SK-N-SH (cell line): ENCODE measurements at regions not wholly inside any gene's neighbourhood (a gene's known extent, or its start where the extent isn't known, plus 50 kb on each side); places are given as distances from the start of the nearest gene placed in this dataset.

Source experiments
- CTCF ChIA-PET: fragments of 300-600, 350-600 bp; formaldehyde crosslinking; extraction: SDS; loops from one replicate; lab custom pipeline; 2021; lab: Yijun Ruan, JAX
- POLR2A ChIA-PET: fragments of 350-600 bp; sonication (Branson Sonifier 250); formaldehyde crosslinking; extraction: SDS; loops from one replicate; lab custom pipeline; 2020; ENCODE audit warnings: antibody characterized with exemption, inconsistent platforms; lab: Yijun Ruan, JAX
- DNase-seq: peaks from one replicate; pipeline ENCODE4 v3.0.0; 2012
- H2AFZ ChIP-seq: fragments of 200-600 bp; sonication (generic); 2 replicates; pipeline ENCODE4 v1.8.1; 2016; ENCODE audit warnings: antibody characterized with exemption, mild to moderate bottlenecking, low read depth
- H3F3A ChIP-seq: fragments of 200-600 bp; sonication (generic); replicated peaks from 2 replicates; pipeline ENCODE3; 2016; ENCODE audit warnings: antibody characterized with exemption, mild to moderate bottlenecking; ENCODE audit not compliant: insufficient read depth
- H3K27ac ChIP-seq, 2 experiments: fragments of 200-500 bp in 1 of 2; fragments of 200-600 bp in 1 of 2; sonication (Bioruptor generic) in 1 of 2; sonication (generic), shearing (Covaris generic) in 1 of 2; 2 replicates each; pipeline versions ENCODE4 v1.5.1 to v1.6.1; 2014 to 2016; ENCODE audit warnings: low read depth in 2 of 2, inconsistent platforms in 1 of 2, low read length in 1 of 2, mild to moderate bottlenecking in 1 of 2, mixed read lengths in 1 of 2
- H3K27me3 ChIP-seq: fragments of 200-600 bp; sonication (generic), shearing (Covaris generic); 2 replicates; pipeline ENCODE4 v1.6.1; 2016; ENCODE audit warnings: mixed run types; ENCODE audit not compliant: insufficient read depth
- H3K36me3 ChIP-seq, 2 experiments: fragments of 200-500 bp in 1 of 2; fragments of 200-600 bp in 1 of 2; sonication (Bioruptor generic) in 1 of 2; sonication (generic) in 1 of 2; replicated peaks in 1 of 2; 2 replicates each; pipeline versions ENCODE3 to v1.5.1; 2014 to 2016; ENCODE audit warnings: low read length in 1 of 2, mild to moderate bottlenecking in 1 of 2; ENCODE audit not compliant: insufficient read depth in 2 of 2, control insufficient read depth in 1 of 2
- H3K4me1 ChIP-seq, 2 experiments: fragments of 200-500 bp in 1 of 2; fragments of 200-600 bp in 1 of 2; sonication (Bioruptor generic) in 1 of 2; sonication (generic), shearing (Covaris generic) in 1 of 2; 2 replicates each; pipeline versions ENCODE4 v1.5.1 to v1.6.1; 2014 to 2016; ENCODE audit warnings: low read depth in 1 of 2, low read length in 1 of 2, mixed run types in 1 of 2; ENCODE audit not compliant: insufficient read depth in 2 of 2, control insufficient read depth in 1 of 2
- H3K4me2 ChIP-seq: fragments of 200-600 bp; sonication (generic), shearing (Covaris generic); 2 replicates; pipeline ENCODE4 v1.6.1; 2017; ENCODE audit warnings: mixed run types
- H3K4me3 ChIP-seq, 2 experiments: fragments of 200-500 bp in 1 of 2; fragments of 200-600 bp in 1 of 2; sonication (Bioruptor generic) in 1 of 2; sonication (generic), shearing (Covaris generic) in 1 of 2; 2 replicates each; pipeline versions ENCODE4 v1.5.1 to v1.8.1; 2014 to 2016; ENCODE audit warnings: low read depth in 2 of 2, inconsistent platforms in 1 of 2, low read length in 1 of 2, mild to moderate bottlenecking in 1 of 2, mixed read lengths in 1 of 2, moderate library complexity in 1 of 2
- H3K79me2 ChIP-seq: fragments of 200-600 bp; sonication (generic); 2 replicates; pipeline ENCODE4 v1.8.1; 2017; ENCODE audit warnings: mild to moderate bottlenecking; ENCODE audit not compliant: insufficient read depth
- H3K9ac ChIP-seq: fragments of 200-600 bp; sonication (generic); 2 replicates; pipeline ENCODE4 v1.6.1; 2017; ENCODE audit warnings: mixed run types
- H3K9me2 ChIP-seq: fragments of 200-600 bp; sonication (generic); 2 replicates; pipeline ENCODE4 v1.6.1; 2017; ENCODE audit warnings: mixed run types
- H3K9me3 ChIP-seq: fragments of 200-600 bp; sonication (generic); 2 replicates; pipeline ENCODE4 v1.6.1; 2017; ENCODE audit warnings: mixed run types, mild to moderate bottlenecking, moderate library complexity
- H4K20me1 ChIP-seq: fragments of 200-600 bp; sonication (generic); 2 replicates; pipeline ENCODE4 v1.6.1; 2017; ENCODE audit warnings: mild to moderate bottlenecking, mixed run types; ENCODE audit not compliant: insufficient read depth
- EP300 ChIP-seq, 2 experiments: IDR thresholded peaks; 2 replicates each; pipeline versions ENCODE4 v1.4.0 to v1.6.1; 2012; ENCODE audit warnings: borderline replicate concordance in 1 of 2, low read depth in 1 of 2, low read length in 1 of 2
- FOSL2 ChIP-seq: IDR thresholded peaks from 2 replicates; pipeline ENCODE4 v1.4.0; 2012; ENCODE audit warnings: low read depth, mild to moderate bottlenecking, moderate library complexity, borderline replicate concordance
- FOXJ3 ChIP-seq: sonication (generic); formaldehyde crosslinking; IDR thresholded peaks from 2 replicates; pipeline ENCODE4 v1.5.1; 2020; ENCODE audit warnings: mild to moderate bottlenecking, missing genetic modification reagents
- FOXM1 ChIP-seq: IDR thresholded peaks from 2 replicates; pipeline ENCODE4 v1.4.0; 2012; ENCODE audit warnings: low read depth, mild to moderate bottlenecking
- GATA2 ChIP-seq: sonication (generic); formaldehyde crosslinking; IDR thresholded peaks from 2 replicates; pipeline ENCODE4 v1.5.0; 2020; ENCODE audit warnings: mild to moderate bottlenecking, missing genetic modification reagents
- IRF3 ChIP-seq: fragments of 150-350 bp; IDR thresholded peaks from 2 replicates; pipeline ENCODE4 v1.6.1; 2016; ENCODE audit warnings: mild to moderate bottlenecking, low read depth, low read length
- MAX ChIP-seq: IDR thresholded peaks from 2 replicates; pipeline ENCODE4 v1.4.0; 2012; ENCODE audit warnings: low read depth
- RFX5 ChIP-seq: IDR thresholded peaks from 2 replicates; pipeline ENCODE4 v1.6.1; 2012; ENCODE audit warnings: mild to moderate bottlenecking, improper control_type of control experiment, low read length
- SIN3A ChIP-seq: IDR thresholded peaks from 2 replicates; pipeline ENCODE4 v1.6.1; 2012; ENCODE audit warnings: low read depth, mild to moderate bottlenecking, low read length, moderate library complexity, borderline replicate concordance
- TAF1 ChIP-seq: IDR thresholded peaks from 2 replicates; pipeline ENCODE4 v1.6.1; 2012; ENCODE audit warnings: low read depth, mild to moderate bottlenecking, low read length, moderate library complexity, borderline replicate concordance
- TCF12 ChIP-seq: IDR thresholded peaks from 2 replicates; pipeline ENCODE4 v1.4.0; 2012
- USF2 ChIP-seq: fragments of 150-350 bp; IDR thresholded peaks from 2 replicates; pipeline ENCODE4 v1.6.1; 2017; ENCODE audit warnings: antibody characterized with exemption, low read length, low read depth, borderline replicate concordance
- YY1 ChIP-seq: IDR thresholded peaks from 2 replicates; pipeline ENCODE4 v1.4.0; 2012; ENCODE audit warnings: low read depth, mild to moderate bottlenecking
- WGBS: methylation state at CpG from one replicate; pipeline ENCODE4 v1.1.6; 2017; ENCODE audit warnings: low lambda C conversion rate; 5-methylcytosine and 5-hydroxymethylcytosine counted together
- TF ChIP-seq, protein P1 (sequence below): IDR thresholded peaks from 2 replicates; pipeline ENCODE4; 2012
- TF ChIP-seq, protein P2 (sequence below): IDR thresholded peaks from 2 replicates; pipeline ENCODE4 v1.4.0; 2012; ENCODE audit warnings: low read depth, borderline replicate concordance

DNA sequence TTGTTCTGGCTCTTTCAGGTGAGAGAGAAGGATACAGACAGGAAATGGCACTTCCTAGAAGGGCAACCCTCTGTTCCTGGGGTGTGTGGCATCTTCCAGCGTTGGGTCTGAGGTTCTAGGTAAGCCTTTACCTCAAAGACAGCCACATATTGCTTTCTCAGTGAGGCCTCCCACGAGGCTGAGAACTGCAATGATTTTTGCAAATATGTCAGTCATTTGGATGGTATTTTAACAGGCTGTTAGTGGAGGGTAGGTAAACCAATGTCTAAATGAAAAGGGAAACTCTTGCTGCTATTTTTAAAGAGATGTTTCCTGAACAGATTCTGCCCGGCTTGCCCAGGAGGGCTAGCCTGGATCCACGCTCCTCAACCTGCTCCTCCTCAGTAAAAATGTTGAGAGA is 240.3 kb upstream of the KLF6 start:
- POLR2A ChIA-PET: no interaction called here
- CTCF ChIA-PET: interaction anchor here (0.6 kb wide), 1 partner anchor 629 kb away, joined by 3 read pairs; no protein-coding TSS in a partner anchor
- no peaks in the 10 kb centered on the region for H3K27me3 ChIP-seq

More for the DNA sequence above, 240.3 kb upstream of the KLF6 start:
- no peak overlapping the region for H3K27ac ChIP-seq
- no peaks in the 10 kb centered on the region for H4K20me1 ChIP-seq
- H3K9ac ChIP-seq: no peak overlapping the region
- H3K4me1 ChIP-seq: peaks cover 0 to 2% of the 10 kb centered on the region in 2 experiments; a peak in 1 of 4 replicates
- H3K36me3 ChIP-seq: no peaks in the 10 kb centered on the region
- H3K4me3 ChIP-seq: no peak overlapping the region
- no peaks in the 10 kb centered on the region for H3K9me2 ChIP-seq
- H2AFZ ChIP-seq: no peak overlapping the region
- no peak for DNase-seq
- no peak for TF ChIP-seq SIN3A
- no peak for TF ChIP-seq TCF12
- TF ChIP-seq FOXM1: no peak
- TF ChIP-seq MAX: no peak
- TF ChIP-seq TAF1: no peak
- TF ChIP-seq RFX5: no peak
- no peak for TF ChIP-seq EP300 (IDR thresholded peaks at IDR 0.05; ENCODE audit: borderline replicate concordance in 1 of 2, low read depth in 1 of 2, low read length in 1 of 2)
- no peak for TF ChIP-seq FOXJ3 (CRISPR knock-in tag)
- TF ChIP-seq USF2: no peak
- TF ChIP-seq, protein P1, sequence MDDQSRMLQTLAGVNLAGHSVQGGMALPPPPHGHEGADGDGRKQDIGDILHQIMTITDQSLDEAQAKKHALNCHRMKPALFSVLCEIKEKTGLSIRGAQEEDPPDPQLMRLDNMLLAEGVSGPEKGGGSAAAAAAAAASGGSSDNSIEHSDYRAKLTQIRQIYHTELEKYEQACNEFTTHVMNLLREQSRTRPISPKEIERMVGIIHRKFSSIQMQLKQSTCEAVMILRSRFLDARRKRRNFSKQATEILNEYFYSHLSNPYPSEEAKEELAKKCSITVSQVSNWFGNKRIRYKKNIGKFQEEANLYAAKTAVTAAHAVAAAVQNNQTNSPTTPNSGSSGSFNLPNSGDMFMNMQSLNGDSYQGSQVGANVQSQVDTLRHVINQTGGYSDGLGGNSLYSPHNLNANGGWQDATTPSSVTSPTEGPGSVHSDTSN: no peak
- TF ChIP-seq, protein P2, sequence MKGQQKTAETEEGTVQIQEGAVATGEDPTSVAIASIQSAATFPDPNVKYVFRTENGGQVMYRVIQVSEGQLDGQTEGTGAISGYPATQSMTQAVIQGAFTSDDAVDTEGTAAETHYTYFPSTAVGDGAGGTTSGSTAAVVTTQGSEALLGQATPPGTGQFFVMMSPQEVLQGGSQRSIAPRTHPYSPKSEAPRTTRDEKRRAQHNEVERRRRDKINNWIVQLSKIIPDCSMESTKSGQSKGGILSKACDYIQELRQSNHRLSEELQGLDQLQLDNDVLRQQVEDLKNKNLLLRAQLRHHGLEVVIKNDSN: no peak
- TF ChIP-seq IRF3: no peak
- TF ChIP-seq FOSL2: no peak
- TF ChIP-seq YY1: no peak
- no peak for TF ChIP-seq GATA2 (CRISPR knock-in tag)
- no peaks in the 10 kb centered on the region for H3F3A ChIP-seq
- WGBS: 83% methylated on average over 4 of the region's 4 CpGs
- no peaks in the 10 kb centered on the region for H3K79me2 ChIP-seq
- no peak overlapping the region for H3K4me2 ChIP-seq
- H3K9me3 ChIP-seq: no peaks in the 10 kb centered on the region
